IgD-negative memory B cell (primary cell): ENCODE measurements at regions not wholly inside any gene's neighbourhood (a gene's known extent, or its start where the extent isn't known, plus 50 kb on each side); places are given as distances from the start of the nearest gene placed in this dataset.

Experiments
- H3K27ac Mint-ChIP-seq, 3 donors: one replicate each; pipeline ENCODE4 v1.8.0; 2020 to 2022; ENCODE audit warnings: mild to moderate bottlenecking in 3 of 3, mixed read lengths in 3 of 3, moderate library complexity in 1 of 3
- H3K27me3 Mint-ChIP-seq: one replicate; pipeline ENCODE4 v1.8.0; 2021; ENCODE audit warnings: mixed read lengths
- H3K36me3 Mint-ChIP-seq: one replicate; pipeline ENCODE4 v1.8.0; 2020; ENCODE audit warnings: mild to moderate bottlenecking, mixed read lengths
- H3K4me1 Mint-ChIP-seq, 3 donors: one replicate each; pipeline ENCODE4 v1.8.0; 2020 to 2022; ENCODE audit warnings: mixed read lengths in 3 of 3, mild to moderate bottlenecking in 1 of 3
- H3K4me3 Mint-ChIP-seq, 4 donors: one replicate each; pipeline ENCODE4 v1.8.0; 2020 to 2022; ENCODE audit warnings: mild to moderate bottlenecking in 4 of 4, mixed read lengths in 4 of 4, moderate library complexity in 3 of 4
- H3K9me3 Mint-ChIP-seq, 3 donors: one replicate each; pipeline ENCODE4 v1.8.0; 2020 to 2021; ENCODE audit warnings: mixed read lengths in 3 of 3, mild to moderate bottlenecking in 1 of 3

- H3K27me3 Mint-ChIP-seq, result peaks cover 2% of the 10 kb centered on the region
- H3K9me3 Mint-ChIP-seq, result peaks cover 0 to 4% (median 2%) of the 10 kb centered on the region in 3 donors
- no peaks in the 10 kb centered on the region for H3K36me3 Mint-ChIP-seq
- H3K4me1 Mint-ChIP-seq, result peaks cover 9 to 14% (median 10%) of the 10 kb centered on the region in 3 donors
- H3K4me3 Mint-ChIP-seq, result no peak overlapping the region
- no peak overlapping the region for H3K27ac Mint-ChIP-seq
Measured at GRCh38 chr13:99027661-99028425, 50.0 kb upstream of the DOCK9 start.

- Mint-ChIP-seq H3K4me1 (peaks cover 8 to 19% (median 16%) of the 10 kb centered on the region in 3 donors), H3K27ac (no peak overlapping the region), H3K27me3 (peaks cover 2% of the 10 kb centered on the region), H3K9me3 (peaks cover 0 to 4% (median 2%) of the 10 kb centered on the region in 3 donors), H3K4me3 (no peak overlapping the region), H3K36me3 (no peaks in the 10 kb centered on the region)
Measured at GRCh38 chr13:99028890-99029289, 51.0 kb upstream of the DOCK9 start.

- Mint-ChIP-seq H3K4me1 (peaks cover 6 to 19% (median 17%) of the 10 kb centered on the region in 3 donors), H3K27ac (no peak overlapping the region), H3K4me3 (no peak overlapping the region), H3K9me3 (peaks cover 0 to 4% (median 2%) of the 10 kb centered on the region in 3 donors), H3K27me3 (peaks cover 2% of the 10 kb centered on the region), H3K36me3 (no peaks in the 10 kb centered on the region)
Measured at GRCh38 chr13:99029576-99029975, 51.7 kb upstream of the DOCK9 start.

GRCh38 chr13:99030326-99030725, 52.5 kb upstream of the DOCK9 start:
- Mint-ChIP-seq H3K4me3 (no peak overlapping the region), H3K27ac (no peak overlapping the region)

GRCh38 chr13:99031832-99032231, 54.0 kb upstream of the DOCK9 start:
- Mint-ChIP-seq H3K36me3 (peaks cover 2% of the 10 kb centered on the region), H3K27me3 (no peaks in the 10 kb centered on the region), H3K27ac (no peak overlapping the region), H3K4me3 (no peak overlapping the region), H3K4me1 (peaks cover 0 to 11% (median 5%) of the 10 kb centered on the region in 3 donors), H3K9me3 (peaks cover 2 to 9% (median 6%) of the 10 kb centered on the region in 3 donors)

More at GRCh38 chr13:99030326-99030725, 52.5 kb upstream of the DOCK9 start:
- no peaks in the 10 kb centered on the region for H3K36me3 Mint-ChIP-seq
- peaks cover 2% of the 10 kb centered on the region for H3K27me3 Mint-ChIP-seq
- peaks cover 6 to 17% (median 13%) of the 10 kb centered on the region in 3 donors for H3K4me1 Mint-ChIP-seq
- peaks cover 0 to 4% (median 2%) of the 10 kb centered on the region in 3 donors for H3K9me3 Mint-ChIP-seq

- no peak overlapping the region for H3K4me3 Mint-ChIP-seq
- H3K27ac Mint-ChIP-seq, result no peak overlapping the region
- H3K4me1 Mint-ChIP-seq, result peaks cover 0 to 9% (median 5%) of the 10 kb centered on the region in 3 donors
- no peaks in the 10 kb centered on the region for H3K27me3 Mint-ChIP-seq
- peaks cover 2 to 7% (median 6%) of the 10 kb centered on the region in 3 donors for H3K9me3 Mint-ChIP-seq
- peaks cover 2% of the 10 kb centered on the region for H3K36me3 Mint-ChIP-seq
Measured at GRCh38 chr13:99033814-99034213, 56.0 kb upstream of the DOCK9 start.

GRCh38 chr13:99034333-99035085, 56.6 kb upstream of the DOCK9 start:
- peaks cover 2% of the 10 kb centered on the region for H3K36me3 Mint-ChIP-seq
- peaks cover 0 to 9% (median 5%) of the 10 kb centered on the region in 3 donors for H3K4me1 Mint-ChIP-seq
- peaks cover 2 to 6% (median 5%) of the 10 kb centered on the region in 3 donors for H3K9me3 Mint-ChIP-seq
- H3K4me3 Mint-ChIP-seq, result no peak overlapping the region
- H3K27me3 Mint-ChIP-seq, result no peaks in the 10 kb centered on the region
- no peak overlapping the region for H3K27ac Mint-ChIP-seq

- Mint-ChIP-seq H3K27me3 (peaks cover 3% of the 10 kb centered on the region), H3K27ac (no peak overlapping the region), H3K36me3 (peaks cover 2% of the 10 kb centered on the region), H3K4me1 (peaks cover 0 to 9% (median 5%) of the 10 kb centered on the region in 3 donors), H3K4me3 (no peak overlapping the region), H3K9me3 (peaks cover 2 to 5% (median 4%) of the 10 kb centered on the region in 3 donors)
Measured at GRCh38 chr13:99035715-99036114, 57.9 kb upstream of the DOCK9 start.

- peaks cover 10% of the 10 kb centered on the region for H3K27me3 Mint-ChIP-seq
- no peak overlapping the region for H3K27ac Mint-ChIP-seq
- peaks cover 2% of the 10 kb centered on the region for H3K36me3 Mint-ChIP-seq
- peaks cover 2 to 5% (median 4%) of the 10 kb centered on the region in 3 donors for H3K9me3 Mint-ChIP-seq
- H3K4me1 Mint-ChIP-seq, result peaks cover 0 to 16% (median 5%) of the 10 kb centered on the region in 3 donors
- H3K4me3 Mint-ChIP-seq, result no peak overlapping the region
Measured at GRCh38 chr13:99037756-99038155, 59.9 kb upstream of the DOCK9 start.

- Mint-ChIP-seq H3K4me1 (peaks cover 0 to 12% (median 5%) of the 10 kb centered on the region in 3 donors), H3K27ac (no peak overlapping the region), H3K9me3 (peaks cover 2 to 5% (median 4%) of the 10 kb centered on the region in 3 donors), H3K4me3 (no peak overlapping the region), H3K27me3 (peaks cover 29% of the 10 kb centered on the region), H3K36me3 (peaks cover 2% of the 10 kb centered on the region)
Measured at GRCh38 chr13:99039718-99040280, 61.9 kb upstream of the DOCK9 start.

GRCh38 chr13:99040536-99041131, 62.8 kb upstream of the DOCK9 start:
- Mint-ChIP-seq H3K36me3 (peaks cover 2% of the 10 kb centered on the region), H3K27me3 (peaks cover 29% of the 10 kb centered on the region), H3K4me3 (no peak overlapping the region), H3K4me1 (peaks cover 0 to 14% (median 12%) of the 10 kb centered on the region in 3 donors), H3K9me3 (peaks cover 2 to 5% (median 3%) of the 10 kb centered on the region in 3 donors), H3K27ac (peak overlapping the region in 1 of 3 donors; percentile 16)

- Mint-ChIP-seq H3K36me3 (no peaks in the 10 kb centered on the region), H3K9me3 (no peaks in the 10 kb centered on the region), H3K4me3 (peak overlapping the region in 1 of 4 donors; percentile 1), H3K4me1 (peaks cover 4 to 19% (median 16%) of the 10 kb centered on the region in 3 donors), H3K27ac (no peak overlapping the region), H3K27me3 (peaks cover 31% of the 10 kb centered on the region)
Measured at GRCh38 chr13:99041337-99041736, 63.5 kb upstream of the DOCK9 start.

GRCh38 chr13:99041788-99042187, 63.9 kb upstream of the DOCK9 start:
- Mint-ChIP-seq H3K27ac (no peak overlapping the region), H3K27me3 (peaks cover 35% of the 10 kb centered on the region), H3K4me1 (peaks cover 8 to 24% (median 18%) of the 10 kb centered on the region in 3 donors), H3K9me3 (no peaks in the 10 kb centered on the region), H3K4me3 (peak overlapping the region in 1 of 4 donors; percentile 1), H3K36me3 (no peaks in the 10 kb centered on the region)

GRCh38 chr13:99042521-99043250, 64.8 kb upstream of the DOCK9 start:
- Mint-ChIP-seq H3K4me3 (no peak overlapping the region), H3K27me3 (peaks cover 35% of the 10 kb centered on the region), H3K4me1 (peaks cover 8 to 25% (median 18%) of the 10 kb centered on the region in 3 donors), H3K9me3 (no peaks in the 10 kb centered on the region), H3K27ac (no peak overlapping the region), H3K36me3 (peaks cover under 1% of the 10 kb centered on the region)
